GM12891 (cell line): ENCODE measurements at regions not wholly inside any gene's neighbourhood (a gene's known extent, or its start where the extent isn't known, plus 50 kb on each side); places are given as distances from the start of the nearest gene placed in this dataset.

Experiments
- DNase-seq: peaks from one replicate; pipeline ENCODE4 v3.0.0; 2011; ENCODE audit warnings: low spot score; ENCODE audit not compliant: insufficient read length
- FAIRE-seq: peaks from 2 replicates; lab custom pipeline; 2011; peaks lifted over from hg19 to GRCh38; lab: Jason Lieb, UNC
- PAX5 ChIP-seq: IDR thresholded peaks from 2 replicates; pipeline ENCODE4 v1.6.1; 2011; ENCODE audit warnings: low read length, moderate library complexity, mild to moderate bottlenecking; ENCODE audit not compliant: insufficient read depth, severe bottlenecking
- POLR2A ChIP-seq: IDR thresholded peaks from 2 replicates; pipeline ENCODE4 v1.6.1; 2011; ENCODE audit warnings: low read depth, low read length, control low read depth
- POLR2AphosphoS5 ChIP-seq: IDR thresholded peaks from 2 replicates; pipeline ENCODE4 v1.6.1; 2011; ENCODE audit warnings: low read depth, low read length, control low read depth
- POU2F2 ChIP-seq: IDR thresholded peaks from 2 replicates; pipeline ENCODE4 v1.6.1; 2011; ENCODE audit warnings: low read depth, mild to moderate bottlenecking, control low read depth, low read length, moderate library complexity
- SPI1 ChIP-seq: IDR thresholded peaks from 2 replicates; pipeline ENCODE4 v1.6.1; 2011; ENCODE audit warnings: low read depth, low read length, control low read depth
- TAF1 ChIP-seq: IDR thresholded peaks from 2 replicates; pipeline ENCODE4 v1.6.1; 2011; ENCODE audit warnings: low read depth, low read length, control low read depth

- DNase-seq (no peak), FAIRE-seq (no peak)
- no peak for TF ChIP-seq PAX5
- TF ChIP-seq SPI1 = no peak
- TF ChIP-seq TAF1 = no peak
- no peak for TF ChIP-seq POLR2AphosphoS5
- TF ChIP-seq POU2F2 = no peak
- TF ChIP-seq POLR2A = no peak
These were observed 95.3 kb upstream of the ASB18 start for GRCh38 chr2:236359426-236360045.

GRCh38 chr2:236360496-236360895 is 96.3 kb upstream of the ASB18 start:
- TF ChIP-seq POLR2A (no peak), POU2F2 (no peak), SPI1 (no peak), POLR2AphosphoS5 (no peak), TAF1 (no peak), PAX5 (no peak)
- FAIRE-seq (no peak), DNase-seq (no peak)

GRCh38 chr2:236363711-236364277 is 99.6 kb upstream of the ASB18 start:
- DNase-seq (no peak), FAIRE-seq (no peak)
- TF ChIP-seq POLR2A (no peak), PAX5 (no peak), POLR2AphosphoS5 (no peak)

- FAIRE-seq = no peak
- no peak for TF ChIP-seq PAX5
- no peak for TF ChIP-seq POU2F2
- TF ChIP-seq TAF1 = no peak
- TF ChIP-seq SPI1 = no peak
- TF ChIP-seq POLR2AphosphoS5 = no peak
- TF ChIP-seq POLR2A = no peak
- DNase-seq = no peak
These were observed 101.2 kb upstream of the ASB18 start for GRCh38 chr2:236365258-236366048.

GRCh38 chr2:236366049-236366387 is 101.8 kb upstream of the ASB18 start:
- DNase-seq = no peak
- TF ChIP-seq TAF1 = no peak
- no peak for TF ChIP-seq POLR2AphosphoS5
- TF ChIP-seq PAX5 = no peak
- TF ChIP-seq POLR2A = no peak
- TF ChIP-seq SPI1 = no peak
- TF ChIP-seq POU2F2 = no peak

GRCh38 chr2:236366397-236366796 is 102.2 kb upstream of the ASB18 start:
- DNase-seq (no peak), FAIRE-seq (no peak)
- no peak for TF ChIP-seq TAF1
- TF ChIP-seq POU2F2 = no peak
- no peak for TF ChIP-seq POLR2A
- no peak for TF ChIP-seq SPI1
- TF ChIP-seq PAX5 = no peak
- TF ChIP-seq POLR2AphosphoS5 = no peak

More at GRCh38 chr2:236366049-236366387, 101.8 kb upstream of the ASB18 start:
- FAIRE-seq = no peak

- no peak for FAIRE-seq
- no peak for DNase-seq
- TF ChIP-seq POU2F2 (no peak), POLR2A (no peak), SPI1 (no peak), PAX5 (no peak), TAF1 (no peak), POLR2AphosphoS5 (no peak)
These were observed 103.5 kb upstream of the ASB18 start for GRCh38 chr2:236367506-236368289.

- no peak for TF ChIP-seq TAF1
- no peak for TF ChIP-seq POLR2A
- TF ChIP-seq PAX5 = no peak
- no peak for FAIRE-seq
- no peak for DNase-seq
These were observed 105.5 kb upstream of the ASB18 start for GRCh38 chr2:236369661-236370062.

- TF ChIP-seq POLR2A = no peak
- no peak for TF ChIP-seq SPI1
- TF ChIP-seq POU2F2 = no peak
- FAIRE-seq = no peak
- no peak for DNase-seq
These were observed 106.7 kb upstream of the ASB18 start for GRCh38 chr2:236370847-236371409.
